Forelimb muscle (tissue), 1 donor: ENCODE measurements at regions not wholly inside any gene's neighbourhood (a gene's known extent, or its start where the extent isn't known, plus 50 kb on each side); places are given as distances from the start of the nearest gene placed in this dataset.
A peak's percentile ranks its signal among the peaks of the same experiment; 100 is the strongest.
"Not testable (repeated sequence)": the region's sequence is repeated elsewhere in the genome, so short reads cannot be mapped to it uniquely, and the experiment has no call there.

ENCODE experiments used
- DNase-seq: peaks from one replicate; pipeline ENCODE4 v3.0.0-alpha.2; 2013; ENCODE audit warnings: low read depth

DNA sequence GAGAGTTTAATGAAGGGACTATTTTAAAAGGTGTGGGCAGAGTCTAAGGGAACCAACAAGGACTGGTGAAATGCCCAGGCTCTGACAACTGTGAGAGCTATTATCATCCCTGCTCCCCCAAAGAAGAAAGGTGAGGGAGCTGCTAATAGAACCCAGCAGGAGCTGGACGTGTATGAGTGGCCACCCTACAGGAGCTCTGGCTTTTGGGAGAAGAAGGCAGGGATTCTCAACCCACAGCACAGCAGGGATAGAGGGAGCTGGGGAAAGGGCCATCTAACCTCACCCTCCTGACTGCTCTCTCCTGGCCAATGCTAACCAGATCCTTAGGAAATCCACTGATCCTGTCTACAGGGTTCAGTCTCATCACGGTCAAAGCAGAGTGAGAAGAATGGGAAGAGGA is 57.1 kb downstream of the GRIN2B start:
- DNase-seq = no peak

DNA sequence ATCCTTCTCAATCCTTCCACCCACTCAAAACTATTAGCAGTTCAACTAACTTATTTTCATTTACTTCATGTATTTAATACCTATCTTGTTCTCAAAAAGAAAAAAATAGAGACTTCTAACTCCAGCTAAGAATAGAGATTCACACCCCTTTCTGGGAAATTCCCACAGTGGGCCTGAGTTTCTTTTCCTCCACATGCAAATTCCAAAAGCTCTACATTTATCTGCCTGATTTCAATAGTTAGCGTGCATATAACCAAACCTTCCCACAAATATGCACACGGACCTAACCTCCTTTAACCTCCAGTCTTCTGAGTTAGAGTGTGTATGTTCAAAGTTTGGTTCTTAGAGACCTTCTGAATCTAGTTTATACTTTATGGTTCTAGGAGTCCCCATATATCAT is 62.5 kb downstream of the GRIN2B start:
- no peak for DNase-seq

DNA sequence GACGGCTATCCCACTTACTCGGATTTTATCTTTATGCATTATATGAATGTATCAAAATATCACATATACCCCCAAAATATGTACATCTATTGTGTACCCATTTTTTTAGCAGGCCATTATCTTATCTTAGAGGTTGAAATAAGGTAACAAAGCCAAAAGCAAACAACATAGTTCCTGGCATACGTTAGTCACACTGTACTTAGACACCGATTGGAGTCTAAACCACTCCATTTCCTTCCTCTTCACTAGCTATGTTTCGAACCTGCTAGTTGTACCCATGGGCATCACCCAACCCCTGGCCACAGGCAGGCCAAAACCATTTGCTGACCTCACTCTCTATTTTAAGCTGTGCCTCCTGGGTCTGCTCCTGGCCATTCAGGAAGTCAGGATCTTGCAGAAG is 66.3 kb downstream of the GRIN2B start:
- no peak for DNase-seq

DNA sequence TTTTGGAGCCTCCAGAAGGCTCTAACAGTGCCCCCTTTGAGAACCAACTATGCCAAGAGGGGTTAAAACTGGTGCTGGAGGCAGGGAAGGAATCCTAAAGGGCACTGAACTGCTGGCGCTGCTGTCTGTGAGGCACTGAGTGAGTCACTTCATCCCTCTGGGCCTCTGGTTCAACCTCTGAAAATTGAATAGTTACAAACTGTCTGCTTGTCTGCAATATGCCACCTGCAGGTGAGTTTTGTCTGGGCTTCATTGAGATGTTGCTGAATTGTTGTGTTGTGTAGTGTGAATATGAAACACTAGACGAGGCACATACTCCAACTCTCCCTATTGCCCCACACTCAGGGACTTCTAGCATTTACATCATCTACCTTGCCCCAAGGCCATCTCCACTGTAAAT is 68.0 kb downstream of the GRIN2B start:
- DNase-seq = no peak

DNA sequence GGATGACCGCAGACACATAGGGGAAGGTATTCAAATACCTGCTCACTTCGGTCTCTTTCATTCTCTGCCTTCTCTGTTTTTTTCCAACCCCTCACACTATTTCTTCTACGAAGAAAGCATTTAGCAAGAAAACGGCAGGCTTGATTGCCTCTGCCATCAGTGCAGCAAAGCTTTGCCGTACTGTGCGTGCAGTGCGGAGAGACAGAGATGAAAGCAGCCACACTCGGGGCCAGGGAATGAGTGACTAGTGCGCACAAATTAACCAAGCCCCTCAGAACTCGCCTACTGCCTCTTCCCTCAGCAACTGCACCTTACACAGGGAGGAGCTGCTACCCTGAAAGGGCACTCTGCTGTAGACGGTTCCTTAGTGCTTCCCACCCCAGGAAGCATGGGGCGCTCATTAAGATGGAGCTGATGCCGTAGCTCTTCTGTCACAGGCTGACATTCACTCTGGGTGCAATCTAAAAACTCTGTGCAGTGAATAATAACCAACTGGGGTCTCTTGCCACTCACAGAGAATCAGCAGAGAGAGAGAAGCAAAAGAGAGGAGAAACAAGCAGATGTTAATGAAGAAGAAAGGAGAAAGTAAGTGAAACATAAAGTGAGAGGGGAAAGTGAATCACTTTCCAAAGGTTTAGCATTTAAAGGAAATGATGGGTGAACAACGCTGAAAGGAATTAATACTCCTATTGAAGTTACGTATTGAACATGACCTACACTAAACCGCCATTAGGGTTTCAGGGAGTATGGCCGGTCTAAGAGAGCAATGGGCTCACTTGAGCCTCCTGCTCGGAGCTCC is 69.4 kb downstream of the GRIN2B start:
- DNase-seq = no peak

DNA sequence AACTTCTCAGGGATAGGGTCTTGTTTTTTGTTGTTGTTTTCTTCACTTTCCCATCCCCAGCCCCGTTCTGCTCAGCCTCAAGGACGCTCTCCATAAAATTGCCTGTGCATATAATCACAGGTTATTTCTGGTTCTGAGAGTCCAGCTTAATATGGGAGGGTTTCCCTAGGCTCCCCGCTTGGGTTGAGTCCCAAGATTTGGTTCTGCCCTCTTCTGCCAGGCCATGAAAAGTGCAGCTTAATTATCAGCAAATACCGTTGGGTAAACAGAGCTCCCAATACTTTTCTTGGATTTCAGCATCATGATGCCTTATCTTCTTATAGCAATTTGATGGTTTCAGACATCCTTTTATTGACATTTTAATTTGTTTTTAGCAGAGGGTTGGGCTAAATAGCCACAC is 75.6 kb downstream of the GRIN2B start:
- DNase-seq = no peak

DNA sequence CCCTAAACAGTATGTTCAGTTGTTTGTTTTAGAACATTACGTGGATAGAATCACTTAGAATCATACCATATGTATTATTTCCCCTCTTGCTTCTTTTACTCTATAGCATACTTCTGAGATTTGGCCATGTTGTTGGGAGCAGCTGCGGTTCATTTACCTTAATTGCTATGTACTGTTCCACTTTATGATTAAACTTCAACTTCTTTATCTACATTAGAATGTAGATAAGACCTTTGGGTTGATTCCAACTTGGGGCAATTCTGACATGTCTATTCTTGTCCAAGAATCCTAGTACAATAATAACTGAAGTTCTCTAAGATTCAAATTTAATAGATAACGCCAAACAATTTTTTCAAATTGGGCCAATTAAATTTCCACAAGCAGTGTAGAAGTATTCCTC is 80.7 kb downstream of the GRIN2B start:
- no peak for DNase-seq

DNA sequence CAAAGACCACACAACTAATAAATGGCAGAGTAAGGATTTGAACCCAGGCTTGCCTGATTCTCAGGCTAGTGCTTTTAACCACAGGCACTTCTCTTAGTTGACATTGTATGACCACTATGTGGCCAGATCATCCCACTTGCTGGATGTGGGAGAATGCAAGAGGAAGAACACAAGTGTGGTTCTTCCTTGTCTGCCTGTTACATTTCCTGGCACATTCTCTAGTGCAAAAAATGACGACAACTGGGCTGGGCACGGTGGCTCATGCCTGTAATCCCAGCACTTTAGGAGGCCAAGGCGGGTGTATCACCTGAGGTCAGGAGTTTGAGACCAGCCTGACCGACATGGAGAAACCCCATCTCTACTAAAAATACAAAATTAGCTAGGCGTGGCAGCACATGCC is 83.0 kb downstream of the GRIN2B start:
- DNase-seq = not testable (repeated sequence)

DNA sequence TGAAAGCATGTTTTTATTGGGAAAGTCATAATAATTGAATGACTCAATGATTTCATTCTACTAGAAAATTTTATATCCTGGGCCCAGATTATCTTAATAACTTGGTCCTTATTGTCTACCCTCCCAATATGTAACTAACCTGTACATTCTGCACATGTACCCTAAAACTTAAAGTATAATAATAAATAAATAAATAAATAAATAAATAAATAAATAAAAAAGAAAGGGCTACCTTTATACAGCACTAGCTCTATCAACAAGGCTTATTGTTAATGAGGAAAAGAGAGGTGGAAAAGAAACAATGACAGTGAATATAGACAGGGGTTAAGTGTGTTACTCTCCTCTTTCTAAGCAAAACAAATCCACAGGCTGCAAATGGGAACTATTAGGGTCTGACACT is 83.6 kb downstream of the GRIN2B start:
- no peak for DNase-seq

DNA sequence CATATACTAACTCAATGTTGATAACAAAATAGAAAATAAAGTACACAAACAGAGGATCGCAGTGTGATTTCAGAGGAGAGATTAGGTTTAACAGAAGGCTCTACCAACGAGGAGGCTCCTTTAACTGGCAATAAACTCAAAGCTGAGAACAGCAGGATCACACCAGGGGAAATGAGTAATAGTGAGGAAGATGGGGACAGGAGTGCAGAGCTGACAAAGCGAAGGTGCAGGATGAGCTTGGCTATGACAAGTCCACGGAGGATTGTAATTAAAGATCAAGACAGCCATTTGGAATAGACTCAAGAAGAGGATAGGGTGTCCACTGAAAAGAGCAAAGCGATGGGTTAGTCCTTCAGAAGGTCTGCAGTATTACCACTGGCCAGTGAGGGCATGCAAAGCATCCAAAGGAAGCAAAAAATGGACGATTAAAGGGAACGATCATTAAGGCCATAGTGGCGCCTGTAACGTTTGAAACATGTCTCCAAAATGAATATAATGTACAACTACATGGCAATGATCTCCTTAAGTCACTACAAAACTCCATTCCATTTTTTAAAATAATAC is 85.3 kb downstream of the GRIN2B start:
- no peak for DNase-seq

DNA sequence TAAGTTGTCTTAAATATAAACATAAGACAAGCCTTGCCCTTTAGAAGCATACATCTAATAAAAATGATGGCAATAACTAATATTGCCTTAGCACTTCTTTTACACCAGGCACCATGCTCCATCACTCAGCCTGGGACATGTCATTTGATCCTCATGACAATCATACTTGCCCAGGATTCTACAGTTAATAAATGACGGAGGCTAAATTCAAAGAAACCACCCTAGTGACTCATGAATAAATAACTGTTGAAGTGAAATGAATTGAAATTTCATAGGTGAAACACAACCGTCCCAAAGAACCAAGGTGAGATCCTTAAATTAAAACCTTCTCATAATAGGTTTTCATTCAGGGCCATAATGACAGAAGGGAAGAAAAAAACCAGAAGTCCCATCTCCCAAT is 89.5 kb downstream of the GRIN2B start:
- DNase-seq = no peak

DNA sequence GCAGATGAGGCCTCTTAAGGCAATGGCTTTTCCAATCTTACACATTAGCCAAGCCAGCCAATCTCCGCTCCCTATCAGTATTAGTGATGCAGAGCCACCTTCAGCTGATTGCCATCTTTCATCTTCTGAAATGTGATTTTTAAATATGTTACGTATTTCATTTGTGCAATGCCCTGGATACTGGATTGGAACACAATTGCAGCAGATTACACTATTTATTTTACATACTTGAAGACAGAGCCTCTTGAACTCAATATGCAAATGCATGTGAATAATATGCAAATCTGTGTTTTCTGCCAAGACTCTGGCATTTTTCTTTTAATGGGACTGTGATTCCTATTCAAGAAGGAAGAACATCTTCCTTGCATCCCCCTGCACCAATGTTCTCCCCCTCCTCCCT is 90.5 kb downstream of the GRIN2B start:
- DNase-seq = no peak

DNA sequence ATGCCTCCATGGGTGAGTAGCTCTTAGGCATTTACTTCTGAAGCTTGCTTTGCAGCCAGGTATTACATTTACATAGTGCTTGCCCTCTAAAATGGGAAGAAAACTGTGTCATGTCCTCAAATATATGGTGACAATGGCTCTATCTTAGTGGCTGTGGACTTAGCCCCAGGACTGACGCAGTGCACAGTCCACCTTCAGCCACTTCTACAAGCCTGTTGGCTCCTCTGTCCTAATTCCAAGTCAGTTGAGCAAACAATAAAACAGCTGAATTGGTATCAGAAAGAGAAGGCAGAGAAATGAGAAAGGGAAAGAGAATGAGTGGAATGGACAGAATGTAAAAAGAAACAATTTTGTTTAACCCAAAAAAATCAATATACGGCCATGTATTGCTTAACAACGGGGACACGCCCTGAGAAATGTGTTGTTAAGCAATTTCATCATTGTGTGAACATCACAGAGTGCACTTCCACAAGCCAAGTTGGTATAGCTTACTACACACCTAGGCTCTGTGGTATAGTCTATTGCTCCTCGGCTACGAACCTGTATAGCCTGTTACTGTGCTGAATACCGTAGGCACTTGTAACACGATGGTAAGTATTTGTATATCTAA is 93.5 kb downstream of the GRIN2B start:
- DNase-seq = no peak

DNA sequence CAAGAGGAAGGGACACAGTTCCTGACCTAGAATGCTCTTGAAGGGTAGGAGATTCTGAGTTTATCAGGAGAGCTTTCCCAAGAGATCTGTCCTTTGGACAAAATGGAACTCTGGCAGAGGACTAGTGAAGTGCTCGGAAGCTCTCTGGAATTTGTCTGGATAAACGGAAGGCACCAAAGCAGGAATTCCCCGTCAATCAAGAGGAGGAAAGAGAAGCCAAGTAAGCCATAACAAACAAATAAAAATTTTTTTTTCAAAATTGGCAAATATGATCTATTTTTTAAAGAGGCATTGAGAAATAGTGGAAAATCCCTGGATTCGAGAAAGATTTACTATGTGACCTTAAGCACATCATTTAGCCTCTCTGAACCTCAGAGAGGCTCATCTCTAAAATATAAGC is 99.2 kb downstream of the GRIN2B start:
- DNase-seq = no peak

DNA sequence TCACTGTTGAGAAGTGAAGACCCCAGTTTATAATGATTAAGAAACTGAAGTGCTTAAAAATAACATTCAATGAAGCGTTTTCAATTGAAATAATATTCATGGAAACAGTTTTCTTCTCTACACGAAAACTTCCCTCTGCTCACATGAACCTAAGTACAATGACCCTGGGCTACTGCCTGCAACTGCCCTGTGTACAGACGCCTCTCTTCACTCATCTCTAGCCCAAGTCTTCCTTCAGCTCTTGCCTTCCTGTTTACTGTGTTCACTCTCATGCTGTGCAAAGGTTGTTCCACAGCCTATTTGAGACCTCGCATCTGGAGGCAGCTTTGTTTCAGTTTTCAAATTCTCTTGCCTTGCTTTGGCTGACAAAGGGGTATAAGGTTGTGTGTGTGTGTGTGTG is 100.8 kb downstream of the GRIN2B start:
- no peak for DNase-seq

DNA sequence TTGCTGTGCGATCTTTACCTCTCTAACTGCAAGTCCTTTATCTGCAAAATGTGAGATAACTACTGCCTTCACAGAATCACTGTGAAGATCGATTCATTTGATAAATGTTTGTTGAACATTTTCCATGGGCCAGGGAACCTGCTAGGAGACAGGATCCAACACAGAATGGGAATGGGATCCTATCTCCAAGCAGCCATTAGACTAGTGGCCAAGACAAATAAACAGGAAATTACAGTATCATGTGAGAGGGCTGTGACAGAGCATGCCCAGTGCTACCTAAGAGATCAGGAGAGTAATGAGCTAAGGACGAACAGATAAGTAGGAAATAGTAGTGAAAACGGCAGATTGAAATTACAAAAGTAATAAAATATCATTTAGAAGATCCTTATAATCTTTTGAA is 105.7 kb downstream of the GRIN2B start:
- DNase-seq = no peak

DNA sequence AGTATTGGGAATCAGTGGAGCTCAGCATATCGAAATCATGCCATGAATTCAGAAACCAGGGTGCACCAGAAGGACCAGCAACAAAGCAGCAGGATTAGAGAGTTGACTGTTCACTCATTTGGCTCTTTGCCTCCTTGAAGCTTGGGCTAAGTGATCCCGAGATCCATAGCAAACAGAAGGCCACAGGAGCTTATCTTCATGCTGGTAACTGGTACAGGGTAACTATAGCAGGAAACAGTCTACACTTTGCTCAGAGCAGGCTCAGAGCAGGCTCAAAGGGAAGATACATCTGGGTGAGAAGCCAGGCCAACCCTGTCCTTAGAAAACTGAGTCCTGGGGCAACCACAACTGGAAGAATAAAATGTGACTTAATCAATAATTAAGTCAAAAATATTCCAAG is 111.1 kb downstream of the GRIN2B start:
- no peak for DNase-seq

DNA sequence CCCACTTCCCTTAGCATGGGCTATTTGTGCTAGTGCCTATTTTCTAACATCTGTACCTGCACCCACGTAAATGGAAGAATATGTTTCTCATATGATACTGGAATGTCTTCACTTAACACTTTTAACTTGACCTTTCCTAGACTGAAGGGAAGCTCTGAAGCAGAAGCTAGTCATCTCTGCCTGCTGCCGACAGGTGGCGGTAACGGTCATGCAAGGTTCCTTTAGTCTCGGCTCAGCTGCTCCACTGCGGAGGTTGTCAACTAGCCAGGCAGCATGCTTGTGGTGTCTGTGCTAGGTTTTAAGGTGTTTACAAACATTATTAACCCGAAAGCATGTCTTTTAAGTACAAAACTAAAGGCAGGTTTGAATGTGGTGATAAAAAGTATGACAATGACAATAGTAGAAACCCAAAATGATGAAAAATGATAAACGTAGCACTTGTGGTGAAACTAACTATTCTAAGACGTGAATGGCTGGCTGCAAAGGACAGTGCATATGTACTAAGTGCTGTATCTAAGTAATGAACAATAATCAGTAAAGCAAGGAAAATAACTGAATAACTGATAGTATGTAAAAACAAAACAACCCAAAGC is 117.2 kb downstream of the GRIN2B start:
- peak; percentile 53 for DNase-seq

DNA sequence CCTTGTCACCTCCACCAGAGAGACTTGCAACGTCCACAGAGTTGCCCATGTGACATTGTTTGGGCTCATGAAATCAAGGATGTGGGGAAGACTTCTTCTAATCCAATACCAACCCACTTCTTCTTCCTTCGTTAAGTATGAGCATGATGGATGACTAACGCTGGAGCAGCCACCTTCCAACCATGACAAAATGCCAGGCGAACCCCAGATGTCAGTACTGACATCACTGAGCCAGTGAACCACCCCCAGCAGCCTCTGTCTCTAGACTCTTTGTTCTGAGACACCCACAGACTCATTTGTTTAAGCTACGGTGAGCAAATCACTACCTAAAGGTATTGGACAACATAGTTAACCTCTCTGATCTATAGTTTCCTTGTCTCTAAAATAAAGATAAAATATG is 123.7 kb downstream of the GRIN2B start:
- DNase-seq = no peak

DNA sequence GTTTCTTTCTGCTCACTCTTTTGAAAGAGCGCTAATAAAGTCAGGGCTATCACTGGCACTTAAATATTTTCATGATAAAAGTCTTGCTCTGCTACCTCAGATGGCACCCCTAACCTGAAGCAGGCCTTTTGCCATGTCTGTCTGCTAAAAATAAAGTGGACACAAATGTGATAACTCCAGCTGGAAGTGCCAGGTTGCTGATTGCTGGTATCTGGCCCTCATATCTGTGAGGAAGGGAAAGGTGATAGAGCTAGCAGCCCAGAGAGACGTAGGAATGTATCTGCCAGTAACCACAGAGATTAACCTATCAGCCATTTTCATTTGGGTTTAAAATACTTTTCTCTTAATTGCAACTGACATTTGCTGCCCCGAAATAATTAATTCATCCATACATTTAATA is 127.9 kb downstream of the GRIN2B start:
- no peak for DNase-seq

DNA sequence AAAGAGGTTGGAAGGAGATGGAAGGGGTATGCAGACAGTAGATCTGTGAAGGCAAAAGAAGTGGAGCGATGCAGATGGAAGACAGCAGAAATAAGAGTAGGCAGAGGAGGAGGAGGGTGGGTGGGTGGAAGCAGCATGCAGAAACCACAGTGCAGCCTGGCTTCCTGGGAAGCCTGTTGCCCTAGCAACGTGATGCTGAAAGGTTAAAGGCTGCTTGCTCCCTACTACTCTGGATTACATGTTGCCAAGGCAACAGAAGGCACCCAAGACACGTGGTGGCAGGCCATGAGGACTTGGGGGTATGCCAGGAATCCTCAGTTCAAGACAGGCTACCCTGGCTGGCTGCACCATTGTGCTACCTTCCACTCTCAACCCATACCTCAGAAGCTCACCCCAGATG is 129.6 kb downstream of the GRIN2B start:
- no peak for DNase-seq

DNA sequence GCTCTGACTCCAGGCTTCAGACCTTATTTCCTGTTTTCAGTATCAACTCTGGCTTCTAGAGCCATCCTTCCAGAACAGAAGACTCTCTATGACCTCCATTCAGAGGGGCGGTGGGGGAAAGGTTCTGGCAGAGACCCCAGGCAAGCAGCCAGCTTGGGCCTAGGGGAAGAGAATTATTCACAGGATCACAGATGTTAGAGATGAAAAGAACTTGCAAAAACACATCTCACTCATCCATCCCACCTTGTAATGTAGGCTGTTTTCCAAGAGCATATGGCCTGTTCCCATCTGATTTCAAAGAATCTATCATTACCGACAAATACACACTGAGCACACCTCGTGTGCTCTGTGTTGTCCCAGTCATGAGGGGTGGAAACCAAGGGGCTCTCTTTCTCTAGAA is 131.9 kb downstream of the GRIN2B start:
- no peak for DNase-seq

DNA sequence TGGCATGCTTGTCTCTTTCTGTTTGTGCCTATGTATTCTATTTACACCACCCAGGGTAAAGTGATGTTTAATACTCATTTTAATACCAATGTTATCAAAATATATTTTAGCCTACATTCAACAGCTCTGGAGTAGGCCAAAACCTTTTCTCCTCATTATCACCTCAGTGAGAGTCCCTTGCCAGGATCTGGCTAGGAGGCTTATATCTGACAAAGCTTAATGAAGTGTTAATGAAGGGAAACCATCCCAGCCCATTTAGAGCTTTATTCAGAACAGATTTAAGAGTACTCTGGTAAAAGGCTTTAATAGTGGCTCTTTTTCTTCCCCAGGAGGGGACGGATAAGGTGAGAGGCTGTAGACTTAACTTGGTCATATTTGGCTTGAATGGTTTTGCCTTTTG is 137.6 kb downstream of the GRIN2B start:
- DNase-seq = no peak
